GM19397 (cell line): ENCODE measurements at regions not wholly inside any gene's neighbourhood (a gene's known extent, or its start where the extent isn't known, plus 50 kb on each side); places are given as distances from the start of the nearest gene placed in this dataset.

ENCODE experiments used
- ATAC-seq: cut with Tn5 transposase; IDR thresholded peaks from one replicate; pipeline ENCODE4 v1.9.1; 2021; ENCODE audit warnings: mild to moderate bottlenecking, moderate library complexity; ENCODE audit not compliant: unreplicated experiment

DNA sequence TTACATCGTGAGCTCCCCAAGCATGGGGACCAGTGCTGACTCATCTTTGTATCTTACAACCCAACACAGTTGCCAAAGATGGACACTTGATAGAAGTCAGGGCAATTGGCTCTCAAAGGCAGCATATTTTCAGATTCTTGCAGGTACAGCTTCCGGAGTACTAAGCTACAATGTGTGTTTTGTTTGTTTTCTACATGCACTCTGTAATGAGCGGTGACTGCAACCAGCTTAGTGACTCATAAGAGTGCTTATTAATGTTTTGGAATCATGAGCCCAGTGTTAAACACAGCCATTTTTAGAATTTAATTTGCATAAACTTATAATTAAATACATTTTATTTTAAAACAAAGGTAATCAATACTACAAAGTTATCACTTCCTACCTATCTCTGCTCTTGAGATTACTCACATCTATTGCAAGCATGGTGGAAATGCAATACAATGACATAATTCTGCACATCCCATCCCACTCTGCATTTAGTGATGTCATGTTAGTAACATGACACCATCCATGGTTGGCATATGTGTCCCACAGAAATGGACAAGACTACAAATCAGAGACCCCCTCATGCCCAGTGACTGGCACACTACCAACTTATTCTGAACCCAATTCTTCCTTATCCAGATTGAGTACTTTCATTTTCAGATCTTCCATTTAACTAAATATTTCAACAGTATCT lies 399.8 kb upstream of the ST6GAL2 start:
- ATAC-seq: no peak

GRCh38 chr2:107290041-107290440 lies 404.1 kb upstream of the ST6GAL2 start:
- ATAC-seq: no peak

- ATAC-seq: no peak
Measured at GRCh38 chr2:107303964-107304363, 418.0 kb upstream of the ST6GAL2 start.

DNA sequence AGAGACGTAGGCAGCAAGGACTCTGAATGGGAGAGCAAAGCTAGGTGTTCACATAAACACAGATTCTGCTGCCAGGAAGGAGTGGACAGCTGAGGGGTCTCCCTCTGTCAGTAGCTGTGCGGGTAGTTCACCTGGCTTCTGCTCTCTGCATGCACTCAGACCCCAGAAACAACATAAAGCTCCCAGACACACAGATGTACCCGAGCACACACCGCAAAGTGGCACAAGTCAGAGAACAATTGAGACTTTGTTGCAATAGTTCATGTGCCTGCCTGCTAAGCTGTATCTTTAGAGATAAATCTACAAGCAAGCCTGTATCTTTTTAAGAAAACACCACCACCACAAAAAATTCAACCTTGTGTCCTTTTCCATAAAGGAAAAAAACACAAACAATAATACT lies 420.0 kb upstream of the ST6GAL2 start:
- no peak for ATAC-seq

GRCh38 chr2:107306881-107307280 lies 420.9 kb upstream of the ST6GAL2 start:
- ATAC-seq: no peak

GRCh38 chr2:107308835-107309234 lies 422.9 kb upstream of the ST6GAL2 start:
- ATAC-seq: no peak

GRCh38 chr2:107312240-107312639 lies 426.3 kb upstream of the ST6GAL2 start:
- no peak for ATAC-seq

GRCh38 chr2:107313316-107313715 lies 427.3 kb upstream of the ST6GAL2 start:
- no peak for ATAC-seq

DNA sequence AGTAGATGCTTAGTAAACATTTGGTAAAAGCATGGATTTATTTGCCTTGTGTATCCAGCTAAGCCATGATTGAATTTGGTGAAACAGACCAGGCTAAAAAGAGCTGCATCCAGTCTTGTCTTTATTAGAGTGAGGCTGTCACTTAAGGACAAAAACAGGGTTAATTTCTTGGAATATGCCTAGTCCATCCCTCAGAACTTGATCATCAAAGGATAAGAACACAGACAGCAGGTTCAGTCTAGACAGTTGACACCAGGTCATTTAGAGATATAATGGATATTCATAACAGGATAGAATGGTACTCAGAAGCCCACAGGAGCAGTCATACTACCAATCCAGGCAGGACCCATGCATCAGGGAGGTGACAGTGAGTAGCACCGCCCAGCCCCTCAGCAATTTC lies 434.9 kb upstream of the ST6GAL2 start:
- ATAC-seq: no peak

DNA sequence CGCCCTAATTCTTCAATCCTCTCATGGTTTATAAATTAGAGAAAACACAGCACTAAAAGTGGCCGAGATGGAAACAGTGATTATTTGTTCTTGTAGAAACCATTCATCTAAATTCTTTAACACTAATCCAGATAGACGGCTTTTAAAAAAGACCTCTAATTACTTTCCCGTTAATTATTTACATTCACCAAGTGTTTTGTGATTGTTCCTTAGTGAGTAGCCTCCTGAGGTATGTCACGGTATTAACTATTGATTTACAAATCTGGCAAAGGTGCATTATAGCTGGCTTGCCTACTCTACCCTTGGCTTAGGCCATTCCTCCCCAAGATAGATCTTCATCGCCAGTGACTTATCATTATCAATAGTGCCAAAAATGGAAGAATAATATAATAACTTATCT lies 436.4 kb upstream of the ST6GAL2 start:
- no peak for ATAC-seq

DNA sequence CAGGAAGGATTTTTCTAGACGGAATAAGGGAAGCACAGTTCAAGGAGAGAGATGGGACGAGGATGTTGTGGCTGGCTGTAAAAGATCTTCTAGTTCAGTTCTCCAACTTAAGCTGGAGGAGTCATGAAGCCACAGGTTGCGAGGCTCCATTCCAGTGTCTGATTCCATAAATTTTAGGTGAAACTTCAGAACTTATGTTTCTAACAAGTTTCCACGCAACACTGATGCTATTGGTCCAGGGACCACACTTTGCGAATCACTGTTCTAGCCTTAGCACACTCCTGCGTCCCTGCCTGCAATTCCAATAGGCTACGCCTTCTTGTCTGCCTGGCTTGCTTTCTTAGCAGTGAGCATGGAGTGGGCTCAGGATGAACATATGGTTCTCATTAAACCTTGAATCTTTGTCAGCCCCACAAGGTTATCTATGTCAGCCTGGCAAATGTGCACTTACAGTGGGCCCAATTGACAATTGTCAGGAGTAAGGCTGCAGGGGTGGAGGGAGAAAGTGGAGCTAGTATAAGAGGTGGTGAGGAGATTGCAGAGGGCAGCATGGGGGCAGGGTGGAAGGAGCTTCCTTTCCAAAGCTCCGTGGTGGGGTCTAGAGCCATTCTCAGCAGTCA lies 438.1 kb upstream of the ST6GAL2 start:
- ATAC-seq: no peak

GRCh38 chr2:107325981-107326786 lies 440.2 kb upstream of the ST6GAL2 start:
- no peak for ATAC-seq

- ATAC-seq: no peak
Measured at GRCh38 chr2:107334306-107334705, 448.3 kb upstream of the ST6GAL2 start.

GRCh38 chr2:107336526-107336925 lies 450.6 kb upstream of the ST6GAL2 start:
- no peak for ATAC-seq

GRCh38 chr2:107337209-107337898 lies 451.4 kb upstream of the ST6GAL2 start:
- ATAC-seq: no peak

DNA sequence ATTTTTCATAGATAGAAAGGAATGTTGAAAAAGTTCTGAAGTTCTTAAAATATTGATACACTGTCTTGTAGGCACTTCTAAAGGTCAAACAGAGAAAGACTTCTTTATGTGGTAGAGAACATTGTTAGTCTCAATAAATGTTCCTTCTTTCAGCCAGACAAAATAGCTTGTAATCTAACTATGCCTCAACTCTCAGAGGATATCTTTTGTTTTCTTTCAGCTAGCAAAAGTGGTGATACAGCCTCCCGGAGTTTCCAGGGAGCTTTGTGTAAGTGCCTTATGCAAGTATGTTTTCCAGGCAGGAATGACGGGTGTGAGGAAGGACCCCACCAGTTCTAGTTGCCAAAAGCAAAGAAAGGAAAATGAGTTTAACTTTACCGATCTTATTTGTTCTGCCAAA lies 452.1 kb upstream of the ST6GAL2 start:
- no peak for ATAC-seq

- no peak for ATAC-seq
Measured at GRCh38 chr2:107338571-107338970, 452.6 kb upstream of the ST6GAL2 start.

DNA sequence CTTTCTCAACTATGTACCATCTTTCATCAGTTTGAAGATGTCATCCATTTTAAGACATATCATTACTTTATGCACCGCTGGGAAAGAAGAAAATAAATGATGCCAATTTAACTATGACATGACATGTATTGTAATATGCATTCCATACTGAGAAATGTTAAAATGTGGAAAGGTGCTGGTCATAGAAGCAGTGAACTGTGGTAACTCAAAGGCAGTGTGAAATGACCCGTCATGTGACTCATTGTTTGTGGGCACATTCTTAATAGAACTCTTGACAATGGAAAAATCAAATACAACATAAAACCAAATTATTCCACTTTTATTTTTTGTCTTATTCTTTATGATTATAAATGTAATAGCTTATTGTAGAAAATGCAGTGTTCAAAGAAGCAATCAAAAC lies 455.0 kb upstream of the ST6GAL2 start:
- ATAC-seq: no peak

- no peak for ATAC-seq
Measured at GRCh38 chr2:107349329-107349728, 463.4 kb upstream of the ST6GAL2 start.

GRCh38 chr2:107354175-107354574 lies 468.2 kb upstream of the ST6GAL2 start:
- no peak for ATAC-seq

DNA sequence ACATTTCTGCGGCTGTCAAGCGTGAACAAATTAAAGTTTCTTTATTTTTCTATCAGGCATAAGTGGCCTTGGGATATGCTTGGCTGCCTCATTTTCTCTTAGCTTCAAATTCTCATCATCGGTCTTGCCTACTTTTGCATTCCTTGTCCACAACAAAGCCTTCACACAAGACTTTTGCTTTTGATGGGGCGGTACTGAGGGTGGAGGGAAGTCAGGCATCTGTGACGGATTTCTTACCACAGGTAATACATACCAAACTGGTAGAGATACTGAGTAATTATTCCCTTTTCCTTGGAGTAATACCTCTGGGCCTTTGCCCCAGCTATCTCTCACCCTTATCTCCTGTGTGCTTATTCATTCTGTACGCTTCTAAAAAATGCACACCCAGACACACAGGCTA lies 468.3 kb upstream of the RGPD4 start:
- no peak for ATAC-seq
